Hematopoietic multipotent progenitor cell (in vitro differentiated cells): ENCODE measurements at regions not wholly inside any gene's neighbourhood (a gene's known extent, or its start where the extent isn't known, plus 50 kb on each side); places are given as distances from the start of the nearest gene placed in this dataset.
"Not testable (repeated sequence)": the region's sequence is repeated elsewhere in the genome, so short reads cannot be mapped to it uniquely, and the experiment has no call there.

ENCODE experiments used
- DNase-seq, 3 donors: peaks; one replicate each; pipeline ENCODE4 v3.0.0-alpha.2; 2011 to 2015; ENCODE audit warnings: low read depth in 2 of 3, low spot score in 2 of 3

DNA sequence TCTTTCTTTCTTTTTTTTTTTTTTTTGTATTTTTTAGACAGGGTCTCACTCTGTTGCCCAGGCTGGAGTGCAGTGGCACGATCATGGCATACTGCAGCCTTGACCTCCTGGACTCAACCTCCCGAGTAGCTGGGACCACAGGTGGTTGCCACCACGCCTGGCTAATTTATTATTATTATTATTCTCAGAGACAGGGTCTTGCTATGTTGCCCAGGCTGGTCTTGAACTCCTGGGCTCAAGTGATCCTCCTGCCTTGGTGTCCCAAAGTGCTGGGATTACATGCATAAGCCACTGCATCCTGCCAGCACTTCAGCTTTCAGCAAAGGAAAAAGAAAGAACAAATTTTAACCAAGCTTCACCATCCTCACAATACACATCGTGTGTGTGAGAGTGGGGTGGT lies 97.9 kb upstream of the SERBP1 start:
- DNase-seq = no peak

DNA sequence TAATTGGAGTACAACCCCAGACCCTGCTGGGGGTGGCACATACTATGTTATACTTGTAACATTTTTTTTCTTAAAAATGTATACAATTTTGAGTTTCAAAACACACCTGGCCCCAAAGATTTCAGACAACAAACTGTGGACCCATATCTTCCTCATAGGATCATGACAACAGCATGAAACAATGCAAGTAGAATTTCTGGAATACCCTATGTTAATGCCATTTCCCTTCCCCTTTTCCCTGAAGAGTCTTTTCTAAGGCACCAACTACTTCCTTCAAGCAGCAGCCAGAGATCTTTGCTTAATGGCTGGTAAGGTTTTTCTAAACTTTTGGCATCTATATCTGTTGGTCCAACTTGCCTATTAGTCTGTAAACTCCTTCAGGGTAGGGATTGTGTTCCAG lies 99.9 kb upstream of the SERBP1 start:
- DNase-seq = no peak

DNA sequence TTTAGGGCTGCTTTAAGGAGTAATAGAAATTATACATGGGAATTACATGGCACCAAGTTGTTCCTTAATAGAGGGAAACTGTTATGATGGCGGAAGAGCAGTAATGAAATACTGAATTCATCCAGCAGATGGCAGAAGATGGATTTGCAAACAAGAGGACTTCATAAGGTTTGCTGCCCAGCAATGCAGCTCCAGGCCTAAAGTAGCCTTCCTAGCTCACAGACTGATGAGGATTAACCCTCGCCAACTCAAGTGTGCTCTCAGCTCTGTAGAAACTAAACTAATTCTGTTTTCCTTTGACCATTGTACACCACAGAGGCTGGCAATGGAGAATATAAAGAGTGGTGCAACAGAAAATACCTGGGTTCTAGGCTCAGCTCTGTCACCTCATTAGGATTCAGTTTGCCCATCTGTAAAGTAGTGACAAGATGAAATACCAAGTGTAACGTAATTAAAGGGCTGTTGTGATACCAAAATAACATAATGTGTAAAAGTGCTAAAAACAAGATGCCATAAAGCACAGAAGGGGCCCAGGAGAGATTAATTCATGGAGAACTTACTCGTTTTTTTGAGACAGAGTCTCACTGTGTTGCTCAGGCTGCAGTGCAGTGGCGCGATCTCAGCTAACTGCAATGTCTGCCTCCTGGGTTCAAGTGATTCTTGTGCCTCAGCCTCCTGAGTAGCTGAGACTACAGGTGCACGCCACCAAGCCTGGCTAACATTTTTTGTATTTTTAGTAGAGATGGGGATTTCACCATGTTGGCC lies 102.4 kb upstream of the SERBP1 start:
- peak in 2 of 3 donors; percentile 63 to 69 for DNase-seq

DNA sequence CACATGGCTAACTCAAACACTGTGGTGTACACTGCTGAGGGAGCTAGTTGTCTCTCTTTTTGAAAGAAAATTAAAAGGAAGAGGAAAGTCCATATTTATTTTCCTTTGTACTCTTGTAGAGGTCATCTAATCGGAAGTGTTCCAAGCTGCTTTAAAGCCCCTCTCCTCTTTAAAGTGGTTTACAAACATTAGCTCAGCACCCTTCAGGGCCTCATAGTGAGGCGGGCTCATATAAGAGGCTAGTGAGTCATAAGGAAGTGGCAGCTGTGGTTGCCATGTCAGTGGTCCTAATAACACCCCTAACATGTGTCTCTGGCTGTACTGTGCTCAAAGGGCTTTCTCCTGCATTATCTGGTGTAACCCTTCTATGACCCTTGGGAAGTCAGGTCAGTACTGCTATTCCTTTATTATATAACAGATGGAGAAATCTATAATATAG lies 104.4 kb upstream of the SERBP1 start:
- no peak for DNase-seq

DNA sequence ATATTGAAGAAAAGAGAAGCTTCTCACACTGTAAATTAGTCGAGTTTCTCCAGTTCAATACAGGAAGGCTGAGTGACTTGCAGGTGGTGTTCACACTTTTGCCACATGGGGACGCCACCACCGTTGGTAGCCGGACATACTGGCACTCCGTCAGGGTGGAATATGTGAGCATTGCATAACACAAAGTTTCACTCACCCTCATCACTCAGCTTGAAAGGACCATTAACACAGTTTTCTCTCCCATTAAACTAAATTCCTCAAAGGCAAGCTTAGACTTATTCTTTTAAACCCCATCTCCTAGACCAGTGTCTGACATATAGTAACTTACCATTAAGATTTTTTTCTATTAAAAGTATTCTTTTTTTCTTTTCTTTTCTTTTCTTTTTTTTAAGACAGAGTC lies 105.3 kb upstream of the SERBP1 start:
- peak in 2 of 3 donors; percentile 66 to 81 for DNase-seq

DNA sequence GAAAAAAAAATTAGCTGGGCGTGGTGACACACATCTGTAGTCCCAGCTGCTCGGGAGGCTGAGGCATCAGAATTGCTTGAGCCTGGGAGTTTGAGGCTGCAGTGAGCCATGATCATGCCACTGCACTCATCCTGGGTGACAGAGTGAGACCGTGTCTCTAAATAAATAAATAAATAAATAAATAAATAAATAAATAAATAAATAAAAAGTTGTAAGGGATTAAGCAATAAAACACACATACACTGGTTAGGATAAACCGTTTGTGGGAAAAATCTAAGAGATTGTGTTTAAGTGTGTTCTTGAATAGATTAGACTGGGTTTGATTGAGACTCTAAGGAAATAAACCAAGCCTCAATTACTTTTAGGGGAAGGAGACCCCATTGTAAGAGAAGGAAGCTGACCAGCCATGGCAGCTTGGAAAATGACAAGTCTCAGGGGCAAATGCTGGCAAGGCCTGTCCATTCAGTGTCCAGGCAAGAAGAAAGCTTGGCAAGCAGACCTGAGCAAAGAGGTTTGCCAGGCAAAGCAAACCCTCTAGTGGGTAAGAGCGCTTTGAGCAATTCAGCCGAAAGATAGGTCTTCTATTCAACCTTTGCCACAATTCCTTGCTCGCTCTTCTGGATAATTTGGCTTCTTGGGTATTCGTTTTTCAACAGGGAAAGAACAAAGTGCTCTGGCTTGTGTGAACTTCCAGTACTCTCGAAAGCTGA lies 106.9 kb upstream of the SERBP1 start:
- no peak for DNase-seq

DNA sequence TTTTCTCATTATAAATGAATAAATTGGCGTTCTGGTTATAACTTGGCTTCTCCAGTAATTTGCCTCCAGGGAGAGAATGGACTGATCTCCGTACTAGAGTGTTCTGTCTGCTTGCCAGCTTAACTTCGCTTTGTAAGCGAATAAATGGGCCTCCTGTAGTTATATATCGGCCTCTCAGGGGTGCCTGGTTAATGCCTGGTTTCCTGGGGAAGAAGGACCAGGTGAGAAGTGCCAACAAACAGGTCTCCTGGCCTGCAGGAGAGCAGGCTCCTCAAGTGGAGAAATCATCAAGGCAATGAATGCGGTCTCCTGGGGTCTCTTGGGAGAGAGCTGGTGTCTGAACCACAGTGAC lies 107.4 kb upstream of the SERBP1 start:
- DNase-seq = no peak

DNA sequence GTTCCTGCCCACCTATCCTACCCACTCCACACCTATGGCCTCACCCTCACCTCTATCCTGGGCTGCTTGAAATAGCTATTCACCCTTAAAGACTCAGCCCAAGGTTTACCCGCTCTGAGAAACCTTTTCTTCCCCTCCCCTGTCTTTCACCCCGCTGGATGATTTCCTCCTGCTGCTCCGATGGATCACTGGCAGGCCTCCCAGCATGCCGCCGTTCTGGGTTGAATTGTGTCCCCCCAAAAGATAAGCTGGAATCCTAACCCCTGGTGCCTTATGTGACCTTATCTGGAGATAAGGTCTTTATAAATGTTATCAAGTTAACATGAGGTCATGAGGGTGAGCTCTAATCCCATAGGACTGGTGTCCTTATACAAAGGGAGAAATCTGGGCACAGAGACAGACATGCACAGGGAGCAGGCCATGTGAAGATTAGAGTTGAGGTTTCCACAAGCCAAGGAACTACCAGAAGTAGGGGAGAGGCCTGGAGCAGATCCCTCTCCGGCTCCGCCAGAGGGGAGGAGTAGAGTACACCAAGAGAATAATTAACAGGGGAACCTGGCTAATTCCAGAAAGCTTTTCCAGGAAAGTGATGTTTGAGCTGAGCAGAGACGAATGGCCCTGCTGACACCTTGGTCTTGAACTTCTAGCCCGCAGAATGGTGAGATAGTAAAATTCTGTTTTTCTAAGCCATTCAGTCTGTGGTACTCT lies 110.0 kb upstream of the SERBP1 start:
- DNase-seq = no peak

DNA sequence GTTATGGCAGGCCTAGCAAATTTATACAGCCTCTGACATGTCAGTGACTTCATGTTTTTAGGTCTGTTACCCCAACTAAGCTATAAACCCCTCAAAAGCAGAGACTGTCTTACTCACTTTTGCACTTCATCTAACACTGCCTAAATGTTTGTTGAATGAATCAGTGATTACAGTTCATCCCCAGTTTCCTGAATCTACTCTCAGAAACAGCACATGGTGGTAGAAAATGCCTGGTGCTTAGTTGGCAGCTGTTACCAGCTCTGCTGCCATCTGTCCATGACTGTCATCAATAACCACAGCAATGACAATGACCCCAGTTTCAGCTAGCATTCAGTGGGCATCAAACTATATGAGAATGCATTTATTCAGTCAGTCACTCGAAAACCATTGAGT lies 110.5 kb upstream of the SERBP1 start:
- no peak for DNase-seq

DNA sequence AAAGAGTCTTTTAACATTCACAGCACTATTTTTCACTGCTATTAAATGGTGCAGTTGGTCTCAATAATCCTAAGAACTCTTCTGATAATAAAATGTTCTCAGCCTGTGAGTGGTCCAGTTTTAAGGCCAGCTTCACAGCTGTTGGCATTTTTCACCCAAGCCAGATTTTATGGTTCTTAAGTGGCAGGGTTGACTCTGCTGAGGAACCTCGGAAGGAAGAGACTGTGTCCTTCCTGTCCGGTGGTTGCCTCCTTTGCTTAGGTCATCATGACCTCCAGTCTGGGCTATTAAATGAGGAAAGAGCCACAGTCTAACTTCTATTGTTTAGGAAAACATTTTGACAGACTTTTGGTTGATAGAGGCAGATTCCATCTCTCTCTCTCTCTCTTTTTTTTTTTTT lies 112.5 kb upstream of the SERBP1 start:
- DNase-seq = no peak

DNA sequence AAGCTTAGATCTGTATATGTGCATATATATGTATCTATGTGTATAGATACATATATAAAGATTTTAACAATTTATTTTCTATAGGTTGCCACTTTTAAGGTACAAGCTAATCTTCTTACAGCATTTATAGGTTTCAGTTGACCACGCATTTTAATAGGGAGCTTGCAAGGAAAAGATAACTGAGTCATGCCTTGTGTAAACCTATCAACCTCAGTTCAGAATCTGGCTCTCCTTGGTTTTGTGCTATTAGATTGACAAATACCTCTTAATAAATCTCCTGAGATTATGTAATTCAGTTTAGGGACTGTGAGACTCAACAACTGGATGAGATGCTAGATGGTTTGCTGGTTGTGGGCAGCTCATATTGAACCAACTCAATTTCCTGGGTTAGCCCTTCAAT lies 114.7 kb upstream of the SERBP1 start:
- DNase-seq = no peak

DNA sequence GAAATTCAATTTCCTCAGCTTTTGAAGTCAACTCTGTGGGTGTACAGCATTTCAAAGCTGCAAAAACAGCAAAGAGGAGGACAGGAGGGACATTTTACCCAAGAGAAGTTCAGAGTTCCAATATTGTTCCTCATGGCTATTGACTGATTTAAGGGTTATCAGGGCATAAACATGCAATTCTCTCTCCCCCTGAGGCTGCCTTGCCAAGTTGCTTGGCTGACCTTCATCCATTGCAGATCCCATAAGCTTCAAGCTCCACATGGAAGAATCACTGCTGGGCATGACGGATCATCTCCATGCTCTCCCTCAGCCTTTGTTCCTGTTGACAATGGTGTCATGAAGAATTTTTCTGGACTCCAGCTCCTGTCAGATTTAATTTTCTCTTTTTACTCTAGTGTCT lies 115.2 kb upstream of the SERBP1 start:
- DNase-seq = no peak

DNA sequence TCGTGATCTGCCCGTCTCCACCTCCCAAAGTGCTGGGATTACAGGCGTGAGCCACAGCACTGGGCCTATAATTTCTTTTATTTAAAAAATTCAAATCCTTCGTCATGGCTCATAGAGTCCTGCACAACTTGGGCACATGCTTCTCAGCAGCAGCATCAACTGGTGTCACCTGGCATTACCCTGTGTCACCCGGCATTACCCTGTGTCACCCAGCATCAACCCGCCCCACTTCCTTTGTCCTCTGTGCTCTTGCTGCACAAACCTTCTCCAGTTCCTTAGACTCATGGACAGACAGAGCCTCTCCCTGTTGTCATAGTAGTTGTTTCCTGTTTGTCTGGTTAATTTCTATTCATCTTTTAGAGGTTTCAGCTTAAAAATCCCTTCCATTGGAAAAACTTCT lies 121.2 kb upstream of the SERBP1 start:
- DNase-seq = no peak

DNA sequence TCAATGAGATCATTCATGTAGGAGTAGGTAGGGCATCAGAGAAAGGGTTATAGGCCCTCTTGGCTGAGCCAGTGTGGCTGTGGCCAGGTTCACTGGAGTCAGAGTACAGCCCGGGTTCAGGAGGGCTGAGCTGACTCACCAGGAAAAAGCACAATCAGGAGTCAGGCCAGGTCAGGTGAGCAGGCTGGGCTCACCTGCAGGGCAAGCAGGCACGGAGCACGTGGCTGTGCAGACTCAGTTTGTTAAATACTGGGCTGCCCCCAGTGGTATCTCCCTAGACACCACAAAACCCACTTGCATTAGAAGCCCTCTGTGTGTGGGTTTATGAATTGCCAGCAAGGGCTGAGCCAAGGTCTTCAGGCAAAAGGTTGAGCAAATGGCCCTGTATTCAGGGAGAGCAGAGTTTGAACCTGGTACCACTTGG lies 122.1 kb upstream of the SERBP1 start:
- DNase-seq = no peak

DNA sequence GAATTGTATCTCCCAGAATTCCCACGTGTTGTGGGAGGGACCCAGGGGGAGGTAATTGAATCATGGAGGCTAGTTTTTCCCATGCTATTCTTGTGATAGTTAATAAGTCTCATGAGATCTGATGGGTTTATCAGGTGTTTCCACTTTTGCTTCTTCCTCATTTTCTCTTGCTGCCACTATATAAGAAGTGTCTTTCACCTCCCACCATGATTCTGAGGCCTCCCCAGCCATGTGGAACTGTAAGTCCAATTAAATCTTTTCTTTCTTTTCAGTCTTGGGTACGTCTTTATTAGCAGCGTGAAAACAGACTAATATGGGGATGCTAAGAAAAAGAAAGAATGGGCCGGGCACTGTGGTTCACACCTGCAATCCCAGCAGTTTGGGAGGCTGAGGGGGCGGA lies 124.0 kb upstream of the SERBP1 start:
- DNase-seq = not testable (repeated sequence)

DNA sequence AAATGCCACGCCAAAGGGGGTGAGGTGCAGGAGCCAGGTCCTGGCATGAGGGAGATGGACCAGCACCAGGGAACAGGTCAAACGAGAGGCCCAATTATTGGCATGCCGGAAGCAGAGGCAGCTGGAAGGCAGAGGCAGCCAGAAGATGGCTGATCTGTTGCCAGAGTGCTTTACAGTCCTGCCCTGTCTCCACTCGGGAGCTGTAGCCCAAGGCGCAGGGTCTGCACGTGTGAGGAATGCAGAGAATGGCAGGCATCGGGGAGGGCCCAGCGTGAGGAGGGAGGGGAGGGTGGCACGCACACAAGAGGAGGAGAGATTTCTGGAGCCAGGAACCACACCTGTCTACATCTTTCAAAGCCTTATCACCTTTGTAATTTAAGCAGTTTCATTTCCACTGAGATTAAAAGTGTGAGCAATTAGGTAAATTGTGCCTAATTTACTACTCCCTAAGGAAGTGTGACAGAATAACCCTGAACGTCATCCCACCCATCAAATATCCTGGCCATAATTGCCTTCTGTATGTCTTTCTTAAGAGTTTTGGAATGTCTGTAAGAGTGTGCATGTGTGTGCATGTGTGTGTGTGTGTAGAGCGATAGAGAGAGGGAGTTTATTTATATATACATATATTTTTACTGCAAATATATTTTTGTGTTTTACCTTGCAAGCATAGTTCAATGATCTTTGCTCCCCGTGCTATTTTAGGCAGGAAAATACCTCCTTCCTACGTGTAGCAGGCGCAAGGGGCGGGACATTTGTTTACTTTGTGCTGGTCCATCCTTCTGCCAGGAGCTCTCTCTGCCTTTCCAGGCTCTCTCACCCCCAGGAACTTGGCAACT lies 125.5 kb upstream of the SERBP1 start:
- DNase-seq = no peak

DNA sequence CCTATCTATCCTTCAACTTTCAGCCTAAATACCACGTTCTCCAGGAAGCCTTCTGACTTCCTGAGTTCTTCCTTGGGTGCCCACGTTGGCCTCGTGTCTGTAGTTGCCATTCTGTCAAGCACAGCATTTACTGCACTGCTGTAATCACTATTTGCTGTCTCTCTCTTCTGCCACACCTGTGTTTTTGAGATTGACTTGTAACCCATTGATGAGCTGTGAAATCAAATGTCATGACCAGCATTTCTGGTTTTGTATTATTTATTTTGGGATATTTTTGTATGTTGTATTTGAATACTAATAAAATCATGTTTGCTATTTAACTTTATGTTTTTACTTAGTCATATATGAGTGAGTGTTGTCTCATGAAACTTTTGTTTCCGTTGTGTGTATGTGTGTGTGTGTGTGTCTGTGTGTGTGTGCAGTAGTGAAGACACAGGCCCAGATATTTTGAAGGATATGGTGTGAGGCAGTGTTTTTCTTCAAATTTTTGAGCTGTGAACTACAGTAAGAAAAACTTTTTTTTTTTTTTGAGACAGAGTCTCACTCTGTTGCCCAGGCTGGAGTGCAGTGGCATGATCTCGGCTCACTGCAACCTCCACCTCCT lies 126.2 kb upstream of the SERBP1 start:
- DNase-seq = no peak

DNA sequence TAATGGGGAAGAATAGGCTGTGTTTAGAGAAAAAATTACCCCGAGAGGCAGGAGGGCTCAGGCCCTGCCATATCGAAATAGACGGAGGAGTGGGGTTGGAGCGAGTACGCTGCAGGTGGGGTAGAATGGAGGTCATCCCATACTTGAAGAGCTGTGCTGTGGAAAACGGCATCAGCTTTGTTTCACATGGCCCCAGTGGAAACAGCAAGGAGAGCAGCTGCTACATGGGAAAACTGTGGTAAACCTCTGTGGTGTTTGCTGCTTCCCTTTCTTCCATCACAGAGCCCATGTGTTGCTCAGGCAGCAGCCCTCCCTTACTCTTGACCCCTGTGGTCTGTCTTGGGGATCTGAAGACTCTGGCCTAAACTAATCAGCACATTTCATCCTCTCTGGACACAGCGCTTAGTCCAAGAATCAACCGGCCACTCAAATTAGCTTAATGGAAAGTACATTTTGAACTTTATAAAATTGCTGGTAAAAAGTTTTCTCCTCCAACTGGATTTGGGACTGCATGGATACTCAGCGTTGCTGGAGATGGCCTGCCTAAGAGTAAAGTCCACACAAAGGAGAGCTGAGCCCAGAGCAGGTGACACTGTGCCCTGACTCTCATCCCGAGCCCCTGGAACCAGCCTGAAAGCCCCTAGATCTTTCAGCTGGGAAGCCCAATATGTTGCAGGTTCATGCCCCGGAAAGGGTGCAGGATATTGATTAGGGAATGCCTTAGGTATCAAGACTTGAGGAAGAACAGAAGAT lies 127.1 kb upstream of the GADD45A start:
- DNase-seq = peak in 2 of 3 donors; percentile 40 to 57

DNA sequence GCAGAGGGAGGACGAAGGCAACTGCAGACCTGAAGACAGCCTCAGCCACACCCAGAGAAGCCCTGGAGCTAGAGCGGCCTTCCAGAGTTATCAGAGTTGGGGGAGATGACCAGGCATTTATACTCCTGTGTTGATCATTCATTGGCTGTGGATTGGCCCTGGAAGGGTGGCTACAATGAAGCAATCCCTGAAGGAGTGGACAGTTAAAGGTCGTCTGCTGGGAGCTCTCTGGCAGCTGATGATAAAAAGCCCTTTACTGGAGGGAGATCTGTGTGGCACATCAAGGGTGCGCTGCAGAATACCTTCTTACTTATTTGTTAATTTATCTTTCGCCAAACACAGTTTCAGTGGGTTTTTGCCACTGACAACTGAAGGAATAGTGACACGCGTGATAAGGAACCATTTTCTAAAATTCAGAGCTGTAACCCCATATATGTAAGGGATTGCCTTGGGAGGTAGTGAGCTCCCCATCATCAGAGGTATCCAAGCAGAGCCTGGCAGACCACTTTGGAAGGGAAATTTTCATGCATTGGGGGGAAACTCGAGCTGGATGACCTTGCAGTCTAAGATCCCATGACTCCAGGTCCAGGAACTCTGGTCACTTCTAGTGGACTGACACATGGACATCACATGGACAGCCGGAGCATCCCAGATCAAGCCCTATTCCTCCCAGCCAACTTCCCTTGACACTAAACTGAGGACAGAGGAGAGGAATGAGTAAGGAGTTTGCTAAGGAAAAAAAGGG lies 126.4 kb upstream of the GADD45A start:
- DNase-seq = no peak
